Ovary (tissue), 3 donors: ENCODE measurements at regions not wholly inside any gene's neighbourhood (a gene's known extent, or its start where the extent isn't known, plus 50 kb on each side); places are given as distances from the start of the nearest gene placed in this dataset.

Source experiments
- CTCF ChIP-seq, 3 donors: fragments of 450-650 bp in 2 of 3; fragments of 200-600 bp in 1 of 3; IDR thresholded peaks; one replicate each; pipeline versions ENCODE4 v1.5.1 to v1.8.0; 2016 to 2022; ENCODE audit warnings: antibody characterized with exemption in 3 of 3, mild to moderate bottlenecking in 1 of 3
- EP300 ChIP-seq: sonication (generic); formaldehyde crosslinking; IDR thresholded peaks from one replicate; pipeline ENCODE4 v1.6.1; 2017; ENCODE audit warnings: antibody characterized with exemption
- POLR2A ChIP-seq: fragments of 450-650 bp; IDR thresholded peaks from one replicate; pipeline ENCODE4 v1.6.1; 2017; ENCODE audit warnings: antibody characterized with exemption, mild to moderate bottlenecking, moderate library complexity
- donor health status: DM: no; HTN: no; CAD: no.

GRCh38 chr1:34529935-34530859 is 224.7 kb upstream of the GJB5 start:
- no peak for TF ChIP-seq POLR2A
- TF ChIP-seq CTCF (IDR thresholded peaks at IDR 0.05): no peak
- TF ChIP-seq EP300: no peak
